ENCODE measurements at regions not wholly inside any gene's neighbourhood (a gene's known extent, or its start where the extent isn't known, plus 50 kb on each side); places are given as distances from the start of the nearest gene placed in this dataset.

DNA sequence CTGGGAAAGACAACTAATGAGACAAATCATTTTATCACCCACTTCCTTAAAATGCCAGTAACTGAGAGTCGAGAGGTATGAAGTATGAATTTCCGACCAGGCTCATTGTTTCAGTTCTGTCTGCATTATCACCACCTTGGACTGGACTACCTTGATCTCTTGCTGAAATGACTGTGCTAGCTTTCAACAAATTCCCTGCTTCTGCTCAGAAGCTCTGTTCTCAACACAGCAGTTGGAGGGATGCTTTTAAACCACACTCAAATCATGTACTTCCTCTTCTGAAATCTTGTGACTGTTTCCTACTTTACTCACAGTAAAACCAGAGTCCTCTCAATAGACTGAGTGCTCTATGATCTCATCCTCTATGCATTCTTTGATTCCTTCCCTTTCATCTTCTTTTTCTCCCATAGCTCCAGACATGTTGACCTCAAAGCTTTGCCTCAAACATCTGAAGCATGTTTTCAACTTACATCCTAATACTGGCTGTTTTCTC is 195.8 kb downstream of the KCNJ2 start:
- intact Hi-C loops (cut with micrococcal nuclease) = no loop called here
- Histone ChIP-seq H3K36me3 (no peaks in the 10 kb centered on the region), H3K4me3 (no peak overlapping the region), H3K9me3 (replicated peaks) (no peaks in the 10 kb centered on the region), H3K27ac (replicated peaks) (no peak overlapping the region), H3K4me1 (no peaks in the 10 kb centered on the region), H3K27me3 (ENCODE audit: low read depth) (no peaks in the 10 kb centered on the region)
- TF ChIP-seq, protein P1, sequence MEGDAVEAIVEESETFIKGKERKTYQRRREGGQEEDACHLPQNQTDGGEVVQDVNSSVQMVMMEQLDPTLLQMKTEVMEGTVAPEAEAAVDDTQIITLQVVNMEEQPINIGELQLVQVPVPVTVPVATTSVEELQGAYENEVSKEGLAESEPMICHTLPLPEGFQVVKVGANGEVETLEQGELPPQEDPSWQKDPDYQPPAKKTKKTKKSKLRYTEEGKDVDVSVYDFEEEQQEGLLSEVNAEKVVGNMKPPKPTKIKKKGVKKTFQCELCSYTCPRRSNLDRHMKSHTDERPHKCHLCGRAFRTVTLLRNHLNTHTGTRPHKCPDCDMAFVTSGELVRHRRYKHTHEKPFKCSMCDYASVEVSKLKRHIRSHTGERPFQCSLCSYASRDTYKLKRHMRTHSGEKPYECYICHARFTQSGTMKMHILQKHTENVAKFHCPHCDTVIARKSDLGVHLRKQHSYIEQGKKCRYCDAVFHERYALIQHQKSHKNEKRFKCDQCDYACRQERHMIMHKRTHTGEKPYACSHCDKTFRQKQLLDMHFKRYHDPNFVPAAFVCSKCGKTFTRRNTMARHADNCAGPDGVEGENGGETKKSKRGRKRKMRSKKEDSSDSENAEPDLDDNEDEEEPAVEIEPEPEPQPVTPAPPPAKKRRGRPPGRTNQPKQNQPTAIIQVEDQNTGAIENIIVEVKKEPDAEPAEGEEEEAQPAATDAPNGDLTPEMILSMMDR (IDR thresholded peaks at IDR 0.05; ENCODE audit: borderline replicate concordance) = no peak
- DNase-seq = no peak

DNA sequence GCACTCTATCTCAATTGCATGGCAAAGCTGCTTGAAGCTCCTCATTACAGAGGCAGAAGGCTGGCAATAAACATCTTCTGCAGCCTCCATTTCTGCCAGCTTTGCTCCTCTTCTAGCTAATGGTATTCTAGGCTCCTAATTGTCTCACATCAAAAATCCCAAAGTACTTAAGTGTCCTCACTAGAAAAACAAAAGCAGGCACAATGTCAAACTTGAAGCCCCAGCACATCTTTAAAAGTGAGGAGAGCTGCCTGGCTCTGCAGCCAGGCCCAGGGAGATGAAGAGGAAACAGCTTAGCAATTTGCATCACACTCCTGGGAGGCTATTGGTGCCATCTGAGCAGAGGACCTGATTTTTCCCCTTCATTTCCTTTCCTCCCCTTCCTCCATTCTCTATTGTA is 197.1 kb downstream of the KCNJ2 start:
- TF ChIP-seq, protein P1 (IDR thresholded peaks at IDR 0.05; ENCODE audit: borderline replicate concordance) = no peak
- H3K27ac ChIP-seq (replicated peaks) = no peak overlapping the region
- H3K4me3 ChIP-seq = no peak overlapping the region
- no peaks in the 10 kb centered on the region for H3K36me3 ChIP-seq
- no peaks in the 10 kb centered on the region for H3K27me3 ChIP-seq (ENCODE audit: low read depth)
- intact Hi-C loops (cut with micrococcal nuclease) = no loop called here
- no peak for DNase-seq
- H3K9me3 ChIP-seq (replicated peaks) = no peaks in the 10 kb centered on the region
- H3K4me1 ChIP-seq = no peaks in the 10 kb centered on the region

DNA sequence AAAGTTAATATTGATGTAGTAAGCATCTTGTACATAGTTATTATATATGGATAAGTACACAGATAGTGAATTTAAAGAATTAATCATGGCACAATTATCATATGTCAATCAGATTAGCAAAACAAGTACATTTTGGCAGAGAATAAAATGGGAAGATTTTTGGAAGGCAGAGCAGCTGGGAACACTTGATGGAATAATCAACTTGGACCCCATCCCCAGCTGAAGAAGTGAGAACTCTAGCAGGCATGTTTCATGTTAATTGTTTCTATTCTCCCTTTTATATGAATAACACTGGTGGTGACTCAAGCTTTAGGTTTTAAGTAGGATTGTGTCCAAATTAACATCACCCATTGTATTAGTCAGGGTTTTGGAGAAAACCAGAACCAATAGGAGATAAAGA is 198.7 kb downstream of the KCNJ2 start:
- Histone ChIP-seq H3K36me3 (no peaks in the 10 kb centered on the region), H3K27ac (replicated peaks) (no peak overlapping the region), H3K27me3 (ENCODE audit: low read depth) (no peaks in the 10 kb centered on the region), H3K4me3 (no peak overlapping the region), H3K4me1 (no peaks in the 10 kb centered on the region), H3K9me3 (replicated peaks) (no peaks in the 10 kb centered on the region)
- no peak for DNase-seq
- intact Hi-C loops (cut with micrococcal nuclease) = no loop called here
- TF ChIP-seq, protein P1 (IDR thresholded peaks at IDR 0.05; ENCODE audit: borderline replicate concordance) = no peak

DNA sequence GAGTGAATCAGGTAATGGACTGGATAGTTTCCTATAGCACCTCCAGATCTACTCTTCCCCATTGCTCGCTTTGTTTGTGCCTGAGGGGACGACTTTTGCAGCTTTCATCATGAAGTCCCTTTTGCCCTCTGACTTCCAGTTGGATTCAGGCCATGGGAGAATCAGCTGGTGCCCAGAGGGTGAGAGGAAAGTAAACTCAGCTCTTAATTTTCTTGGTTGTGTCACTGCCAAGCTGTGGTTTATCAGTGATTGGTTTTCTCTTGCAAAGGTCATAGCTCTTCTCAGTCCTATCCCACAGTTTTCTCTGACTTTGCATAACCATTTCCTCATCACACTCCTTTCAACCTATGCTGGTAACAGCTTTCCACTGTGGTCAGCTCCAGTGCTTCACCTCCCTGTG is 200.1 kb downstream of the KCNJ2 start:
- TF ChIP-seq, protein P1 (IDR thresholded peaks at IDR 0.05; ENCODE audit: borderline replicate concordance) = no peak
- Histone ChIP-seq H3K36me3 (no peaks in the 10 kb centered on the region), H3K27ac (replicated peaks) (no peak overlapping the region), H3K4me1 (no peaks in the 10 kb centered on the region), H3K27me3 (ENCODE audit: low read depth) (no peaks in the 10 kb centered on the region), H3K9me3 (replicated peaks) (no peaks in the 10 kb centered on the region), H3K4me3 (no peak overlapping the region)
- DNase-seq = no peak
- intact Hi-C loops (cut with micrococcal nuclease) = no loop called here

DNA sequence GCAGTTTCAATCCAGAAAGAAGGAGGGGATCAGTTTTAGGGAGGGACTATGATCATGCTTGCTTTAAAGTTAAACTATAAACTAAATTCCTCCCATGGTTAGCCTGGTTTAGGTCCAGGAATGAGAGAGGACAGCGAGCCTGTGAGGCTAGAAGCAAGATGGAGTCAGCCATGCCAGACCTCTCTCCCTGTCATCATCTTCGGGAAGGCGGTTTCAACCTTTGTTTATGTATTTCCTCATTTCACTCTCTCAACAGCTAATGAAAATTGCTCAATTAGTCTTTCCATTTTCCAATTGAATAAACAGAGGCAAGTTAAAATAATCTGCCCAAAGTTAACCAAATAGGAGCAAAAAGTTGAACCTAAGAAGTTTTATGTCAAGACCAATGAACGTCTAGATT is 201.5 kb downstream of the KCNJ2 start:
- TF ChIP-seq, protein P1 (IDR thresholded peaks at IDR 0.05; ENCODE audit: borderline replicate concordance) = no peak
- intact Hi-C loops (cut with micrococcal nuclease) = no loop called here
- no peak overlapping the region for H3K27ac ChIP-seq (replicated peaks)
- H3K36me3 ChIP-seq = no peaks in the 10 kb centered on the region
- no peak for DNase-seq
- H3K4me1 ChIP-seq = no peaks in the 10 kb centered on the region
- H3K9me3 ChIP-seq (replicated peaks) = no peaks in the 10 kb centered on the region
- H3K27me3 ChIP-seq (ENCODE audit: low read depth) = no peaks in the 10 kb centered on the region
- H3K4me3 ChIP-seq = no peak overlapping the region

DNA sequence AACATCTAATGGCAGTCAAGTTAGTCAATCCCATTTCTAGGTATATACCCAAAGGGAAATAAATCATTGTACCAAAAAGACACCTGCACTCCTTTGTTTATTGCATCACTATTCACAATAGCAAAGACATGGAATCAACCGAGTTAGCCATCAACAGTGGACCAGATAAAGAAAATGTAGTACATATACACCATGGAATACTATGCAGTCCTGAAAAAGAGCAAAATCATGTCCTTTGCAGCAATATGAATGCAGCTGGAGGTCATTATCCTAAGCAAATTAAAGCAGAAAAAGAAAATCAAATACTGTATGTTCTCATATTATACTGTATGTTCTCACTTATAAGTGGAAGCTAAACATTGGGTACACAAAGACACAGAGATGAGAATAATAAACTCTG is 204.0 kb downstream of the KCNJ2 start:
- DNase-seq = no peak
- H3K27me3 ChIP-seq (ENCODE audit: low read depth) = no peaks in the 10 kb centered on the region
- TF ChIP-seq, protein P1 (IDR thresholded peaks at IDR 0.05; ENCODE audit: borderline replicate concordance) = no peak
- no peak overlapping the region for H3K4me3 ChIP-seq
- H3K4me1 ChIP-seq = no peaks in the 10 kb centered on the region
- intact Hi-C loops (cut with micrococcal nuclease) = no loop called here
- no peaks in the 10 kb centered on the region for H3K36me3 ChIP-seq
- H3K9me3 ChIP-seq (replicated peaks) = no peaks in the 10 kb centered on the region
- H3K27ac ChIP-seq (replicated peaks) = no peak overlapping the region
